ENCODE measurements at regions not wholly inside any gene's neighbourhood (a gene's known extent, or its start where the extent isn't known, plus 50 kb on each side); places are given as distances from the start of the nearest gene placed in this dataset.

- Histone ChIP-seq H2BK12ac (ENCODE audit: insufficient read length, low read depth, low read length) (no peak overlapping the region), H3T11ph (ENCODE audit: low read length) (no peak overlapping the region), H3K27me3 (ENCODE audit: insufficient read depth, low read length) (no peaks in the 10 kb centered on the region), H3K18ac (ENCODE audit: insufficient read length, low read depth, low read length) (no peak overlapping the region), H2AFZ (ENCODE audit: low read length) (no peak overlapping the region), H3K79me1 (ENCODE audit: insufficient read depth, low read depth, low read length, poor library complexity, severe bottlenecking) (no peaks in the 10 kb centered on the region), H3K14ac (ENCODE audit: insufficient read depth, low read length) (no peak overlapping the region), H4K8ac (replicated peaks; ENCODE audit: insufficient read length, low read depth, low read length) (no peak overlapping the region), H3K23ac (ENCODE audit: insufficient read length, low read depth, low read length) (no peak overlapping the region), H2BK15ac (ENCODE audit: low read depth, low read length) (no peak overlapping the region), H3K9me3 (ENCODE audit: control insufficient read depth, low read depth, low read length) (no peaks in the 10 kb centered on the region), H2BK20ac (ENCODE audit: low read depth, low read length, poor library complexity, severe bottlenecking) (no peak overlapping the region), H4K20me1 (ENCODE audit: control insufficient read depth, insufficient read depth, insufficient read length) (no peaks in the 10 kb centered on the region), H3K4me1 (ENCODE audit: insufficient read depth, low read length) (no peaks in the 10 kb centered on the region), H3K4me2 (ENCODE audit: insufficient read depth, insufficient read length, low read length) (no peak overlapping the region), H2AK5ac (ENCODE audit: insufficient read length, low read length) (no peak overlapping the region), H3K79me2 (ENCODE audit: insufficient read depth, low read length) (no peaks in the 10 kb centered on the region), H3K23me2 (ENCODE audit: insufficient read length, low read depth, low read length, poor library complexity, severe bottlenecking) (no peaks in the 10 kb centered on the region), H3K27ac (ENCODE audit: insufficient read length, low read depth, low read length) (no peak overlapping the region), H2BK5ac (ENCODE audit: insufficient read length, low read length) (no peak overlapping the region), H3K56ac (ENCODE audit: insufficient read length, low read depth, low read length) (no peak overlapping the region), H3K4ac (ENCODE audit: low read depth, low read length) (no peak overlapping the region), H2BK120ac (ENCODE audit: low read depth, low read length, poor library complexity, severe bottlenecking) (no peak overlapping the region), H3K9ac (ENCODE audit: extremely low read depth, insufficient read length, low read length) (no peak overlapping the region), H4K91ac (ENCODE audit: insufficient read length, low read depth, low read length) (no peak overlapping the region), H4K5ac (ENCODE audit: insufficient read length, low read depth, low read length) (no peak overlapping the region)
- Mint-ChIP-seq H3K36me3 (ENCODE audit: insufficient read depth in 1 of 3, low read depth in 3 of 3) (no peaks in the 10 kb centered on the region), H3K9me3 (no peaks in the 10 kb centered on the region), H3K27me3 (ENCODE audit: low read depth) (no peaks in the 10 kb centered on the region), H3K27ac (no peak overlapping the region), H3K4me1 (peaks cover 0 to 13% of the 10 kb centered on the region in 2 experiments; a peak in 2 of 4 replicates), H3K4me3 (no peak overlapping the region)
- no CpG with 5 or more reads among the region's 2 CpGs for WGBS (ENCODE audit: extremely low coverage, insufficient read length, low lambda C conversion rate)
- TF ChIP-seq CTCF (conservative IDR thresholded peaks at IDR 0.05) = no peak
- no peak for DNase-seq
Measured at GRCh38 chr9:28319981-28320380, 746.7 kb upstream of the C9orf72 start.

All from H9 (cell line).